ENCODE measurements at regions not wholly inside any gene's neighbourhood (a gene's known extent, or its start where the extent isn't known, plus 50 kb on each side); places are given as distances from the start of the nearest gene placed in this dataset.

- TF ChIP-seq, protein P1, sequence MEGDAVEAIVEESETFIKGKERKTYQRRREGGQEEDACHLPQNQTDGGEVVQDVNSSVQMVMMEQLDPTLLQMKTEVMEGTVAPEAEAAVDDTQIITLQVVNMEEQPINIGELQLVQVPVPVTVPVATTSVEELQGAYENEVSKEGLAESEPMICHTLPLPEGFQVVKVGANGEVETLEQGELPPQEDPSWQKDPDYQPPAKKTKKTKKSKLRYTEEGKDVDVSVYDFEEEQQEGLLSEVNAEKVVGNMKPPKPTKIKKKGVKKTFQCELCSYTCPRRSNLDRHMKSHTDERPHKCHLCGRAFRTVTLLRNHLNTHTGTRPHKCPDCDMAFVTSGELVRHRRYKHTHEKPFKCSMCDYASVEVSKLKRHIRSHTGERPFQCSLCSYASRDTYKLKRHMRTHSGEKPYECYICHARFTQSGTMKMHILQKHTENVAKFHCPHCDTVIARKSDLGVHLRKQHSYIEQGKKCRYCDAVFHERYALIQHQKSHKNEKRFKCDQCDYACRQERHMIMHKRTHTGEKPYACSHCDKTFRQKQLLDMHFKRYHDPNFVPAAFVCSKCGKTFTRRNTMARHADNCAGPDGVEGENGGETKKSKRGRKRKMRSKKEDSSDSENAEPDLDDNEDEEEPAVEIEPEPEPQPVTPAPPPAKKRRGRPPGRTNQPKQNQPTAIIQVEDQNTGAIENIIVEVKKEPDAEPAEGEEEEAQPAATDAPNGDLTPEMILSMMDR (IDR thresholded peaks at IDR 0.05): no peak
- TF ChIP-seq POLR2A (IDR thresholded peaks at IDR 0.05): no peak
Measured at GRCh38 chr14:87207756-87208155, 785.2 kb downstream of the GALC start.

All from esophagus squamous epithelium (tissue), 4 donors.